ENCODE measurements at regions not wholly inside any gene's neighbourhood (a gene's known extent, or its start where the extent isn't known, plus 50 kb on each side); places are given as distances from the start of the nearest gene placed in this dataset.

DNA sequence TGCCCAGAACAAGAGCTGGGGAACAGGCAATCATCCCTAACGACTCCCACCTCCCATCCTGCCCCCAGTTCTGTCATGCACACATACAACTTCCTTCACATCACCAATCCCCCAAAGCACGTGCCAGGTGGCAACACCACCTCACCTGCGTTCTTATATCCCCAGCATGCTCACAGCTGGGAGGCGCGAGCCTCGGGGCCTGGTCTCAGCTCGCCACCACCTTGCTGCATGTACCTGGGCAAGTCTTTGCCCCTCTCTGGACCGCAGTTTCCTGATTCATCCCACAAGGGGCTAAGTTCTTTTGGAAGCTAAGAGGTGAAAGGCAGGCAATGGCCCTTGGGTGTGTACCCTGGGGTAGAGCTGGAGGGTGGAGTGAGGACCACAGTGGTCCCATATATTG, 119.2 kb upstream of the PJA1 start:
- H3K4me3 ChIP-seq, result no peak overlapping the region
- H2AFZ ChIP-seq, result no peak overlapping the region
- no peak overlapping the region for H3K4me2 ChIP-seq
- no peak for DNase-seq
- H3K79me2 ChIP-seq (ENCODE audit: low read depth), result no peaks in the 10 kb centered on the region
- H3K9me3 ChIP-seq (ENCODE audit: insufficient read depth, low read depth), result no peaks in the 10 kb centered on the region
- H3K4me1 ChIP-seq (replicated peaks; ENCODE audit: insufficient read depth), result no peaks in the 10 kb centered on the region
- H3F3A ChIP-seq (ENCODE audit: insufficient read depth, low read depth), result no peaks in the 10 kb centered on the region
- H3K27ac ChIP-seq, result no peak overlapping the region
- no peaks in the 10 kb centered on the region for H3K9me2 ChIP-seq (ENCODE audit: insufficient read depth)
- ChIA-PET CTCF (no interaction called here), POLR2A (ENCODE audit: unreplicated experiment) (no interaction called here)
- no peaks in the 10 kb centered on the region for H3K27me3 ChIP-seq (ENCODE audit: insufficient read depth, low read depth)
- intact Hi-C loops (cut with micrococcal nuclease; ENCODE audit: unreplicated experiment), result loop anchor here (10.0 kb wide), 2 partner anchors 60 to 220 kb away; no protein-coding TSS in a partner anchor
- TF ChIP-seq, protein P1, sequence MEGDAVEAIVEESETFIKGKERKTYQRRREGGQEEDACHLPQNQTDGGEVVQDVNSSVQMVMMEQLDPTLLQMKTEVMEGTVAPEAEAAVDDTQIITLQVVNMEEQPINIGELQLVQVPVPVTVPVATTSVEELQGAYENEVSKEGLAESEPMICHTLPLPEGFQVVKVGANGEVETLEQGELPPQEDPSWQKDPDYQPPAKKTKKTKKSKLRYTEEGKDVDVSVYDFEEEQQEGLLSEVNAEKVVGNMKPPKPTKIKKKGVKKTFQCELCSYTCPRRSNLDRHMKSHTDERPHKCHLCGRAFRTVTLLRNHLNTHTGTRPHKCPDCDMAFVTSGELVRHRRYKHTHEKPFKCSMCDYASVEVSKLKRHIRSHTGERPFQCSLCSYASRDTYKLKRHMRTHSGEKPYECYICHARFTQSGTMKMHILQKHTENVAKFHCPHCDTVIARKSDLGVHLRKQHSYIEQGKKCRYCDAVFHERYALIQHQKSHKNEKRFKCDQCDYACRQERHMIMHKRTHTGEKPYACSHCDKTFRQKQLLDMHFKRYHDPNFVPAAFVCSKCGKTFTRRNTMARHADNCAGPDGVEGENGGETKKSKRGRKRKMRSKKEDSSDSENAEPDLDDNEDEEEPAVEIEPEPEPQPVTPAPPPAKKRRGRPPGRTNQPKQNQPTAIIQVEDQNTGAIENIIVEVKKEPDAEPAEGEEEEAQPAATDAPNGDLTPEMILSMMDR (conservative IDR thresholded peaks at IDR 0.05), result no peak
- no peak for TF ChIP-seq EZH2 (IDR thresholded peaks at IDR 0.05; ENCODE audit: low read depth)
- no peaks in the 10 kb centered on the region for H4K20me1 ChIP-seq (ENCODE audit: insufficient read depth)
- no TSS peak for BruUV-seq (replicated peaks)
- no peaks in the 10 kb centered on the region for H3K36me3 ChIP-seq (ENCODE audit: low read depth)

DNA sequence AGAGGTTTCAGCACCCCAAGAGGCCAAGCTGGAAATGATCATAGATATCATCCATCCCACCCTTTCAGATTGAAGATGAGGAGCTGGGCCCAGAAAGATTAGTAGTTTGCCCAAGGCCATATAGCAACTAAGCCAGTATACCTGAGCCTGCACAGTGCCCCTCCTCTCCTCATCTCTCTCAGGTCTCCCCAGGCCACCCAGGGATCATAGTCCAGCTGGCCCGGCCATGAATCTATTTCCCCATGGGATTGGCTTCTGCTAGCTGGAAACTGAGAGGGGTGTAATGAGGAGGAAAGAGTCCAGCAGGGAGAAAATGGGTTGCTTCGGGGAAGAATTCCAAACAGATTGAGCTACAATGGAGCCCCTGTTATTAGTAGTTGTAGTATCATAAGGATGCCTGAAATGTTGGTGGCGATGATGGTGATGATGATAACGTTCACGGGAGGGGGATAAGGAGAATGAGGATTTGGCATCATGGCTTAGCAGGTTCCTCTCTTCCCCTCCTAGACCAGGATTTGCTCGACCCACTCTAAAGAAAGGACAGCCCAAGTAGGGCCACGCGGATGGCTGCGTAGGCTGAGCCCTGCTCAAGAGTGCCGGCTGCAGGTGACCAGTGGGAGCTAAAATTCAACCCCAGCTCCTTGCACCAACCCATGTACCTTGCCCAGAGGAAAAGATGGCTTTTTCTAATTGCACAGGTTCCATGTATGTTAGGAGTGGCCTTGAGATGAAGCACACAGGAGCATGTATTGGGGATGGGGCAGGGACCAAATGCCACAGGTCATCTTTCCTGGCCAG, 117.8 kb upstream of the PJA1 start:
- Histone ChIP-seq H2AFZ (no peak overlapping the region), H3K27me3 (ENCODE audit: insufficient read depth, low read depth) (no peaks in the 10 kb centered on the region), H3K4me3 (no peak overlapping the region), H3K9me2 (ENCODE audit: insufficient read depth) (no peaks in the 10 kb centered on the region), H3K79me2 (ENCODE audit: low read depth) (no peaks in the 10 kb centered on the region), H3K36me3 (ENCODE audit: low read depth) (no peaks in the 10 kb centered on the region), H3F3A (ENCODE audit: insufficient read depth, low read depth) (no peaks in the 10 kb centered on the region), H3K27ac (no peak overlapping the region), H3K4me2 (no peak overlapping the region), H3K9me3 (ENCODE audit: insufficient read depth, low read depth) (no peaks in the 10 kb centered on the region), H4K20me1 (ENCODE audit: insufficient read depth) (no peaks in the 10 kb centered on the region), H3K4me1 (replicated peaks; ENCODE audit: insufficient read depth) (no peaks in the 10 kb centered on the region)
- intact Hi-C loops (cut with micrococcal nuclease; ENCODE audit: unreplicated experiment), result loop anchor here (10.0 kb wide), 2 partner anchors 58 to 218 kb away; no protein-coding TSS in a partner anchor
- DNase-seq, result no peak
- no peak for TF ChIP-seq EZH2 (IDR thresholded peaks at IDR 0.05; ENCODE audit: low read depth)
- TF ChIP-seq, protein P1 (conservative IDR thresholded peaks at IDR 0.05), result no peak
- BruUV-seq (replicated peaks), result no TSS peak
- ChIA-PET CTCF (interaction anchor here (0.5 kb wide), 1 partner anchor 284 kb away, joined by 5 read pairs; no protein-coding TSS in a partner anchor), POLR2A (ENCODE audit: unreplicated experiment) (no interaction called here)

- no peak overlapping the region for H3K4me3 ChIP-seq
- ChIA-PET POLR2A (ENCODE audit: unreplicated experiment) (no interaction called here), CTCF (no interaction called here)
- H3K4me2 ChIP-seq, result no peak overlapping the region
- H3K9me2 ChIP-seq (ENCODE audit: insufficient read depth), result no peaks in the 10 kb centered on the region
- no peaks in the 10 kb centered on the region for H3F3A ChIP-seq (ENCODE audit: insufficient read depth, low read depth)
- no peak for DNase-seq
- H3K79me2 ChIP-seq (ENCODE audit: low read depth), result no peaks in the 10 kb centered on the region
- H3K36me3 ChIP-seq (ENCODE audit: low read depth), result no peaks in the 10 kb centered on the region
- H3K4me1 ChIP-seq (replicated peaks; ENCODE audit: insufficient read depth), result no peaks in the 10 kb centered on the region
- TF ChIP-seq, protein P1 (conservative IDR thresholded peaks at IDR 0.05), result no peak
- no peak for TF ChIP-seq EZH2 (IDR thresholded peaks at IDR 0.05; ENCODE audit: low read depth)
- no peaks in the 10 kb centered on the region for H3K9me3 ChIP-seq (ENCODE audit: insufficient read depth, low read depth)
- no TSS peak for BruUV-seq (replicated peaks)
- no peak overlapping the region for H3K27ac ChIP-seq
- no peaks in the 10 kb centered on the region for H4K20me1 ChIP-seq (ENCODE audit: insufficient read depth)
- H2AFZ ChIP-seq, result no peak overlapping the region
- H3K27me3 ChIP-seq (ENCODE audit: insufficient read depth, low read depth), result no peaks in the 10 kb centered on the region
- intact Hi-C loops (cut with micrococcal nuclease; ENCODE audit: unreplicated experiment), result loop anchor here (10.0 kb wide), 2 partner anchors 56 to 216 kb away; no protein-coding TSS in a partner anchor
Measured at GRCh38 chrX:69280933-69281332, 115.7 kb upstream of the PJA1 start.

All from PC-9 (cell line).